ENCODE measurements at regions not wholly inside any gene's neighbourhood (a gene's known extent, or its start where the extent isn't known, plus 50 kb on each side); places are given as distances from the start of the nearest gene placed in this dataset.

DNA sequence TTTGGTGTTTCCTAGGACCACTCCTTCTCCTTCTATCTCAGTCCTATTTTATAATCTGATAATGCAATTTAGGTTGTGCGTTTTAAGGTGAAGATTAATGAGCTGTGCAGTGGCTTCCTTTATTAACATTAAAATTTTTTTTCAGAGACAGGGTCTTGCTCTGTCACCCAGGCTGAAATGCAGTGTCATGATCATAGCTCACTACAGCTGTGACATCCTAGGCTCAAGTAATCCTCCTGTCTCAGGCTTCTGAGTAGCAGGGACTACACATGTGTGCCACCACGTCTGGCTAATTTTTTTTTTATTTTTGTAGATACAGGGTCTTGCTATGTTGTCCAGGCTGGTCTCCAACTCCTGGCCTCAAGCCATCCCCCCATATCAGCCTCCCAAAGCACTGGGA lies 53.0 kb upstream of the DSP start:
- TF ChIP-seq, protein P1, sequence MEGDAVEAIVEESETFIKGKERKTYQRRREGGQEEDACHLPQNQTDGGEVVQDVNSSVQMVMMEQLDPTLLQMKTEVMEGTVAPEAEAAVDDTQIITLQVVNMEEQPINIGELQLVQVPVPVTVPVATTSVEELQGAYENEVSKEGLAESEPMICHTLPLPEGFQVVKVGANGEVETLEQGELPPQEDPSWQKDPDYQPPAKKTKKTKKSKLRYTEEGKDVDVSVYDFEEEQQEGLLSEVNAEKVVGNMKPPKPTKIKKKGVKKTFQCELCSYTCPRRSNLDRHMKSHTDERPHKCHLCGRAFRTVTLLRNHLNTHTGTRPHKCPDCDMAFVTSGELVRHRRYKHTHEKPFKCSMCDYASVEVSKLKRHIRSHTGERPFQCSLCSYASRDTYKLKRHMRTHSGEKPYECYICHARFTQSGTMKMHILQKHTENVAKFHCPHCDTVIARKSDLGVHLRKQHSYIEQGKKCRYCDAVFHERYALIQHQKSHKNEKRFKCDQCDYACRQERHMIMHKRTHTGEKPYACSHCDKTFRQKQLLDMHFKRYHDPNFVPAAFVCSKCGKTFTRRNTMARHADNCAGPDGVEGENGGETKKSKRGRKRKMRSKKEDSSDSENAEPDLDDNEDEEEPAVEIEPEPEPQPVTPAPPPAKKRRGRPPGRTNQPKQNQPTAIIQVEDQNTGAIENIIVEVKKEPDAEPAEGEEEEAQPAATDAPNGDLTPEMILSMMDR (IDR thresholded peaks at IDR 0.05; ENCODE audit: unreplicated experiment), result no peak
- H3K27me3 Mint-ChIP-seq (ENCODE audit: unreplicated experiment), result peaks cover 20% of the 10 kb centered on the region
- CTCF ChIA-PET, result no interaction called here
- H3K4me3 Mint-ChIP-seq (ENCODE audit: low read depth, unreplicated experiment), result no peak overlapping the region
- DNase-seq, result no peak
- H3K4me1 Mint-ChIP-seq (ENCODE audit: low read depth, unreplicated experiment), result no peaks in the 10 kb centered on the region
- H3K36me3 Mint-ChIP-seq (ENCODE audit: insufficient read depth, unreplicated experiment), result no peaks in the 10 kb centered on the region
- BruUV-seq (replicated peaks), result no TSS peak
- intact Hi-C loops (cut with micrococcal nuclease; ENCODE audit: unreplicated experiment), result no loop called here
- peaks cover 3% of the 10 kb centered on the region for H3K9me3 Mint-ChIP-seq (ENCODE audit: low read depth, unreplicated experiment)
- no peak overlapping the region for H3K27ac Mint-ChIP-seq (ENCODE audit: unreplicated experiment)

DNA sequence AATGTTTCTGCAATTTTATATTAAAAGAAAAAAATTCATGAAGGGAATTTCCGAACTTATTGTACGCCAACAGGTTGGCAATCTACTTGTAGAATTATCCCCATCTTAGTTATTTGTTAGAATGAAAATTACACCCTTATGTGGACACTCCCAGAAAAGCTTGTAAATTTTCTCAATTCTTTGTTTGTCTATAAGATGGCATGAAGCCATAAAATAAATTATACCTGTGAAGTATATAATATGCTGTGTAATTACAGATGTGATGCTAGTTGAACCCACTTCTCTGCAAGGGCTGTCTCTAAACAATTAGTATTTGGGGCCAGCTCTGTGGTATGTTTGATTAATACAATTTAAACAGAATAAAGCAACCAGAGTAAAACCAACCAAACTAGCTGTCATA lies 52.1 kb upstream of the DSP start:
- peaks cover 29% of the 10 kb centered on the region for H3K27me3 Mint-ChIP-seq (ENCODE audit: unreplicated experiment)
- no peak overlapping the region for H3K4me3 Mint-ChIP-seq (ENCODE audit: low read depth, unreplicated experiment)
- CTCF ChIA-PET, result no interaction called here
- intact Hi-C loops (cut with micrococcal nuclease; ENCODE audit: unreplicated experiment), result no loop called here
- TF ChIP-seq, protein P1 (IDR thresholded peaks at IDR 0.05; ENCODE audit: unreplicated experiment), result no peak
- no peaks in the 10 kb centered on the region for H3K4me1 Mint-ChIP-seq (ENCODE audit: low read depth, unreplicated experiment)
- BruUV-seq (replicated peaks), result no TSS peak
- DNase-seq, result no peak
- H3K27ac Mint-ChIP-seq (ENCODE audit: unreplicated experiment), result no peak overlapping the region
- no peaks in the 10 kb centered on the region for H3K36me3 Mint-ChIP-seq (ENCODE audit: insufficient read depth, unreplicated experiment)
- H3K9me3 Mint-ChIP-seq (ENCODE audit: low read depth, unreplicated experiment), result peaks cover 3% of the 10 kb centered on the region
